SK-N-MC (cell line): ENCODE measurements at regions not wholly inside any gene's neighbourhood (a gene's known extent, or its start where the extent isn't known, plus 50 kb on each side); places are given as distances from the start of the nearest gene placed in this dataset.

Source experiments
- EZH2 ChIP-seq: fragments of 200-600 bp; sonication (generic); IDR thresholded peaks from one replicate; pipeline ENCODE4 v1.6.1; 2017; ENCODE audit warnings: antibody characterized with exemption
- FOXP2 ChIP-seq: optimal IDR thresholded peaks from 2 replicates; pipeline ENCODE3; 2011; ENCODE audit warnings: mild to moderate bottlenecking, moderate library complexity; ENCODE audit not compliant: insufficient read depth; ENCODE audit errors: extremely low read length, control extremely low read depth
- POLR2AphosphoS5 ChIP-seq: IDR thresholded peaks from 2 replicates; pipeline ENCODE4 v1.6.1; 2012; ENCODE audit warnings: mild to moderate bottlenecking, low read depth, low read length, borderline replicate concordance

DNA sequence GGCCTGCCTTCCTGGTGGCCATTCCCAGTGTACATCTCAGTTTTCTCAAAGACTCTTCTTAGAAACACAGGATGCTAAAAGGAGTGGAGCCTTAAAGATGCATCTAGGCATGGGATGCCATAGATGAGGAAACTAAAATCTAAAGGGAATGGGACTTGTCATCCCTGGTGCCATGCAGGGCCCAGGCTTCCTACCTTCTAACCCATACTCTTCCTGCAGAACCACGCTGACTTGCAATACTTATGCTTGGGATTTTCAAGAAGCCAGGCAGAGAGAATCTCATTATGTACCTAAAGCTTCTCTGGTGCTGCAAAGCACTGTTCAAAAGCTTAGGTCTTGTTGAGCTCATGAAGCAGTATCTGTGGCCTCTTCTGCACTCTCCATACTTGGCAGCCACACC is 329.1 kb downstream of the CYRIA start:
- no peak for TF ChIP-seq EZH2
- TF ChIP-seq POLR2AphosphoS5 = no peak
- no peak for TF ChIP-seq FOXP2
